ENCODE measurements at regions not wholly inside any gene's neighbourhood (a gene's known extent, or its start where the extent isn't known, plus 50 kb on each side); places are given as distances from the start of the nearest gene placed in this dataset.
A peak's percentile ranks its signal among the peaks of the same experiment; 100 is the strongest.

DNA sequence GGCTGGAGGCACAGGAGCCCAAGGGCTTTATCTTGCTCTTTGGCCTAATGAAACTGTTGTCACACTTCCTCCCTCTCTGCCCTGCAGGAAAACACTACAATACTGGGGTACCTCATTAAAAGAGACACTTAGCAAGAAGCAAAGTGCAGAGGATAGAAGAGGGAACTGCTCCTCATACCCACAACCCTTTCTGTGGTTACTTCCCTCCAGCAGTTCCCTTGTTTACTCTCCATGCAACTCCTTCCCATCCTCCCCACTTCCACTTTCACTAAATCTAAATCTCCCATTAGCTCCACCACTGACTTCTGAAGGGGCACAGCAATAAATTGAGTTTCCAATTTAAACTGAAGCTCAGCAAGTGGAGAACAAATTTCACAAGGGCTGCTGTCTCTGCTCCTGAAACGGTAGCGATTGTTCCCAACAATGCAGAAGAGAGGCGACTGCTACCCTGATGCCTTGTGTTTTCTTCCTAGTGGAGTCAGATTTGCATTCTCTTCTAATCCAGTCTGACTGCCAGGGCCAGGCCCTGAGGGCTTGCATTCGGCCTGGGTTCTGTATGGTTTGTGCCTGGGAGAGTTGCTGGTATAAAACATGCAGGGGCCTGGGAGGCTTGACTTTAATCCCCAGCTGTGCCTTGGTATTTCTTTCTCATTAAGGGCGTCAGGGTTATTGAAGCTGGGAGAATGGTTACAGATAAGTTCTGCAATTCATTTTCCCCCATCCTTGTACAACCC, 454.7 kb downstream of the TFAP2B start:
- Histone ChIP-seq H3K9ac (ENCODE audit: low read depth in 1 of 3, low read length in 3 of 3) (no peak overlapping the region), H3K27me3 (ENCODE audit: control insufficient read depth in 3 of 3, insufficient read depth in 3 of 3, low read length in 3 of 3) (no peaks in the 10 kb centered on the region), H3K9me3 (ENCODE audit: control insufficient read depth in 3 of 3, low read length in 3 of 3) (no peaks in the 10 kb centered on the region), H3K36me3 (ENCODE audit: control insufficient read depth in 3 of 3, insufficient read depth in 3 of 3, low read length in 3 of 3) (no peaks in the 10 kb centered on the region), H3K27ac (ENCODE audit: low read depth, low read length) (peak overlapping the region; percentile 53), H3K4me3 (ENCODE audit: low read length in 3 of 3) (no peak overlapping the region), H3K4me1 (ENCODE audit: control insufficient read depth in 3 of 3, insufficient read depth in 3 of 3, low read length in 3 of 3) (no peaks in the 10 kb centered on the region)

DNA sequence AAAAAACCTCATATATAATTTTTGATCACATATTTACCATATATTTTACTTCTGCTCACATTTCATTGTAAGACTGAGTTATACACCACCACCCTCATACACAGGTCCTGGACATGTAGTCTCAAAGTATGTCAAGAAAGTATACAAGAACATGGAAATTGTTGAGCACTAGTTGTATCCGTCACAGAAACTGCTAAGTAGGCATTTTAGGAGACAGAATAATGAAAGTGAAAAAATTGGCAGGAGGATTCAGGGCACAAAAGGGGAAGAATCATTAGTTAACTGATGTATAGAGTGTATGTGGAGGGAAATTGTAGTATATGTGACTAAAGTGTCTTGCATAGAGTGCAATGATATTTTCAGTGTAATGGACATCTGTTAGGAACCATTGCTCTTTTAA, 458.8 kb downstream of the TFAP2B start:
- Histone ChIP-seq H3K9ac (ENCODE audit: low read depth in 1 of 3, low read length in 3 of 3) (no peak overlapping the region), H3K36me3 (ENCODE audit: control insufficient read depth in 3 of 3, insufficient read depth in 3 of 3, low read length in 3 of 3) (no peaks in the 10 kb centered on the region), H3K27ac (ENCODE audit: low read depth, low read length) (no peak overlapping the region)

DNA sequence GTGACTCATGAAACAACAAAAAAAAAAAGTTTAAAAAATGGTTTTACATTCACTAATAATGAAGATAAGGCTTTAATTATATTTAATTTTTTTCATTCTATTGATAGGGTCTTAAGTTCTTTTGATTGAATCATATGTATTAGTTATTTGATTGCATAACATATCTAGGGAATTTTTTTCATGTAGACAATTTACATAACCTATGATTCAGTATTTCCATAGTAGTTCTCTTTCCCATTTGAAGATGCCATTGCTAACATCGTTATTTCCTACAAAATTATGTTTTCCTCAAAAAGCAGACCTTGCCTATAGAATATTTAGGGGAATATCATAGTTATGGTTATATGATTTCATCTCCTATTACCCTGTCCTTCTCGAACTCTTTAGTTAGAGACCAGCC, 463.4 kb downstream of the TFAP2B start:
- Histone ChIP-seq H3K9ac (ENCODE audit: low read depth in 1 of 3, low read length in 3 of 3) (no peak overlapping the region), H3K36me3 (ENCODE audit: control insufficient read depth in 3 of 3, insufficient read depth in 3 of 3, low read length in 3 of 3) (no peaks in the 10 kb centered on the region), H3K4me3 (ENCODE audit: low read length in 3 of 3) (no peak overlapping the region), H3K9me3 (ENCODE audit: control insufficient read depth in 3 of 3, low read length in 3 of 3) (no peaks in the 10 kb centered on the region), H3K4me1 (ENCODE audit: control insufficient read depth in 3 of 3, insufficient read depth in 3 of 3, low read length in 3 of 3) (no peaks in the 10 kb centered on the region), H3K27me3 (ENCODE audit: control insufficient read depth in 3 of 3, insufficient read depth in 3 of 3, low read length in 3 of 3) (no peaks in the 10 kb centered on the region), H3K27ac (ENCODE audit: low read depth, low read length) (no peak overlapping the region)

More for the DNA sequence above, 458.8 kb downstream of the TFAP2B start:
- no peak overlapping the region for H3K4me3 ChIP-seq (ENCODE audit: low read length in 3 of 3)
- H3K9me3 ChIP-seq (ENCODE audit: control insufficient read depth in 3 of 3, low read length in 3 of 3), result no peaks in the 10 kb centered on the region
- H3K27me3 ChIP-seq (ENCODE audit: control insufficient read depth in 3 of 3, insufficient read depth in 3 of 3, low read length in 3 of 3), result no peaks in the 10 kb centered on the region
- no peaks in the 10 kb centered on the region for H3K4me1 ChIP-seq (ENCODE audit: control insufficient read depth in 3 of 3, insufficient read depth in 3 of 3, low read length in 3 of 3)

DNA sequence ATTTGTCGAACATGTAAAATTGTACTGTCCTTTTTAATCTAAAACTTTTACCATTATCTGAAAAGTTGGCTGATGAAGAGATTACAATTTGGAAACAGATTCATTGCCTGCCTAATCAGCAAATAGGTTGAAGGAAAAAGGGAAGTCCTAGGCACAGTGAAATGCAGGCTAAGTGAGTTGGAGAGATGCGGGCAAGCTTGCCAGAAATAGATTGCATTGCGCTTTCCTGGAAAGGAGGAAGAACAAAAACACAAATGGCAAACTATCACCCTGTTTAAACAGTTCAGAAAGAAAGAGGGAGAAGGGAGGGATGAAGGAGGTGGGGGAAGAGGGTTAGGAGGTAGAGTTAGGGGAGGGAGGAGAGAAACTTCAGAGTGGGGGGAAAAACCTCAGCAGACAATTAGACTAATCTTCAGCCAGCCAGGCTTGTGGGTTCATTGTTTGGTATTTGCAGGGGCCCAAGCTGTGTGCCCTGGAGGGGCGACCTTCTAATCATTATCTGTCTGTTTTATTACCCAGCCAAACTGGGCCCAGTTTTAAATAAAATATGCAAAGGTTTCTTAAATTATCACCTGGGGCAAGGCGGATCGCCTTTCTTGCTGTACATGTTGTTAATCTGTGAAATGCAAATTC, 465.2 kb downstream of the TFAP2B start:
- Histone ChIP-seq H3K9ac (ENCODE audit: low read depth in 1 of 3, low read length in 3 of 3) (no peak overlapping the region), H3K4me3 (ENCODE audit: low read length in 3 of 3) (no peak overlapping the region), H3K27ac (ENCODE audit: low read depth, low read length) (no peak overlapping the region), H3K9me3 (ENCODE audit: control insufficient read depth in 3 of 3, low read length in 3 of 3) (no peaks in the 10 kb centered on the region), H3K4me1 (ENCODE audit: control insufficient read depth in 3 of 3, insufficient read depth in 3 of 3, low read length in 3 of 3) (no peaks in the 10 kb centered on the region), H3K27me3 (ENCODE audit: control insufficient read depth in 3 of 3, insufficient read depth in 3 of 3, low read length in 3 of 3) (no peaks in the 10 kb centered on the region), H3K36me3 (ENCODE audit: control insufficient read depth in 3 of 3, insufficient read depth in 3 of 3, low read length in 3 of 3) (no peaks in the 10 kb centered on the region)

DNA sequence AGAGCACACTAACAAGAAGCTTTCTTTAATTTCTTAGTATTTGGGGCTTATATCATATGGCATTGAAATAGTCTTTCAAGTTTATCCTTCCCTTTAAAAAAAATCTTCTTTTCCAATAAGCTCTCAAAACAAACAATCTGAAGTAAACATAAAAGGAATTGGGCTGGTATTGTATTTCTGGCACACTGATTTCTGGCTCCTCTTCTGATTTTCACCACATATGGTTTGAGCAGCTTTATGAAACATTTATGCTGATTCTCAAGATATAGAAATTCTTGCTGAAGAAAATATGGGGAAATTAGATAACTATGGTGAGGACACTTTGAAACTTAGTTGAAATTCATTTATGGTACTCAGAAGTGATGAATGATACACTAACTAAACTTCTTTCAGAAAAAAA, 467.2 kb downstream of the TFAP2B start:
- Histone ChIP-seq H3K27ac (ENCODE audit: low read depth, low read length) (no peak overlapping the region), H3K27me3 (ENCODE audit: control insufficient read depth in 3 of 3, insufficient read depth in 3 of 3, low read length in 3 of 3) (no peaks in the 10 kb centered on the region), H3K36me3 (ENCODE audit: control insufficient read depth in 3 of 3, insufficient read depth in 3 of 3, low read length in 3 of 3) (no peaks in the 10 kb centered on the region), H3K9ac (ENCODE audit: low read depth in 1 of 3, low read length in 3 of 3) (no peak overlapping the region), H3K9me3 (ENCODE audit: control insufficient read depth in 3 of 3, low read length in 3 of 3) (no peaks in the 10 kb centered on the region), H3K4me3 (ENCODE audit: low read length in 3 of 3) (no peak overlapping the region), H3K4me1 (ENCODE audit: control insufficient read depth in 3 of 3, insufficient read depth in 3 of 3, low read length in 3 of 3) (no peaks in the 10 kb centered on the region)

DNA sequence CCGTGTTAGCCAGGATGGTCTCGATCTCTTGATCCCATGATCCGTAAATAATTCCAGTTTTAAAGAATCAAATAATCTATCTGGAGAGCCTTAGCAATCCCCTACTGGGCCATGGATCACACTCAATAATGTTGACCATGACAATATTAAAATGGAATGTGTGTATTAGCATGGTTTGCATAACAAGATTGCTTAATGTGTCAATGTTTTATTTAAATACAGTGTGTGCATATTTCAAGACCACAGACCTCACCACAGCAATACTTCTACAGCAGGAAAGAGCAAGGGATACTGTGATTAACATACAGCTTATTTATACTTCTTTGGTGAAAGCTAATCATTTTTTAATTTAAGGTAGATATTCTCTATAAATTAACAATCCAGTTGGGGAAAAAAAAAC, 470.4 kb downstream of the TFAP2B start:
- no peak overlapping the region for H3K27ac ChIP-seq (ENCODE audit: low read depth, low read length)
- no peaks in the 10 kb centered on the region for H3K4me1 ChIP-seq (ENCODE audit: control insufficient read depth in 3 of 3, insufficient read depth in 3 of 3, low read length in 3 of 3)
- H3K27me3 ChIP-seq (ENCODE audit: control insufficient read depth in 3 of 3, insufficient read depth in 3 of 3, low read length in 3 of 3), result no peaks in the 10 kb centered on the region
- H3K9me3 ChIP-seq (ENCODE audit: control insufficient read depth in 3 of 3, low read length in 3 of 3), result no peaks in the 10 kb centered on the region
- H3K4me3 ChIP-seq (ENCODE audit: low read length in 3 of 3), result no peak overlapping the region
- no peak overlapping the region for H3K9ac ChIP-seq (ENCODE audit: low read depth in 1 of 3, low read length in 3 of 3)
- no peaks in the 10 kb centered on the region for H3K36me3 ChIP-seq (ENCODE audit: control insufficient read depth in 3 of 3, insufficient read depth in 3 of 3, low read length in 3 of 3)

DNA sequence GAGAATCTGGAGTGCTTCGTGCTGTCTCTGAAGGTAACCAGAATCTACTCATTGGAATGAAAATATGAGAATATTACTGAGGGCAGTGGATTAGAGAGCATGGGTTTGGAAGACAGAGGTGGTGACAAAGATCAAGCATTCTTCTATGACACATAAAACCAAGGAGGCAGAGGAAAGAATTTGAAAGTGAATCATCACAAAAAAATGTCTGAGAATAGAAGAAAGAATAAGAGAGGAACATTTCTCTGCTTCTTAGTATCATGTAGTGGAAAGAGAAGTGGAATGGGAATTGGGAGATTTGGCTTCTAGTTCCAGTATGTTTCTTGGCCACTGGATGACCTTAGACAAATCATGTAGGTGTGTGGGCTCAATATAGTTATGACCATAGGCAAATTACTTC, 474.0 kb downstream of the TFAP2B start:
- no peak overlapping the region for H3K27ac ChIP-seq (ENCODE audit: low read depth, low read length)
- no peaks in the 10 kb centered on the region for H3K36me3 ChIP-seq (ENCODE audit: control insufficient read depth in 3 of 3, insufficient read depth in 3 of 3, low read length in 3 of 3)
- H3K9me3 ChIP-seq (ENCODE audit: control insufficient read depth in 3 of 3, low read length in 3 of 3), result no peaks in the 10 kb centered on the region
- H3K9ac ChIP-seq (ENCODE audit: low read depth in 1 of 3, low read length in 3 of 3), result no peak overlapping the region
- no peaks in the 10 kb centered on the region for H3K27me3 ChIP-seq (ENCODE audit: control insufficient read depth in 3 of 3, insufficient read depth in 3 of 3, low read length in 3 of 3)
- H3K4me3 ChIP-seq (ENCODE audit: low read length in 3 of 3), result no peak overlapping the region
- no peaks in the 10 kb centered on the region for H3K4me1 ChIP-seq (ENCODE audit: control insufficient read depth in 3 of 3, insufficient read depth in 3 of 3, low read length in 3 of 3)

DNA sequence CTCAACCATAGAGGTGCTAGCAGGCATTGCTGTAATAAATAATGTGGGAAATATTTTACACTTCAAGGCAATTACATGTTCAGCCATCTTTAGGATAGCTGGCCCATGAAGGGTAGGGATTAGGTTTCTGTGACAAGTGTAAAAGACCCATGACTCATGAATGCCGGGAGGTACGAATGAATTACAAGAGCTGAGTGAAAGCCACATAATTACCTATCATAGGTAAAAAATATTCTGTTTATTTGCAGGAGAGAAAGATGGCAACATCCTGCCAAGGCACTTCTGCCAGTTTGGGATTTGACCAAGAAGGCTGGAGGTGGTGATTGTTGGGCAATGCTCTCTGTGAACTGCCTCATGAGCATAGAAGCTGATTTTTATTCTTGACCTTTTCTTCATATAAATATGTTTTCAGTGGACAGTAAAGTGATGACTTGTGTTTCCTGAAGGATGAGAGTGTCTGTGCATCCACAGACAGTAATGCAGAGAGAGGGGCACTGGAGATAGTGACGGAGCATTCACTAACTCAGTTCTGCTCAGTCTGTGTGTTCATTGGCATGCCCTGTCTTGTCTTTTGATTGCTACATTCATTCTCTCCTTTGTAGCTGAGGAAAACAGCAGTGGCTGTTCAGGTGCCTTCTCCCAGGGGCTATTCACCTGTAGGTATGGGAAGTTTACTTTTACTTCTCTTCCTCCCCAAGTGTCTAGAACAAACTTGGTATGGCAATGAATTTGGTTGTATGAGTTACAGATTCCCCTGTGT, 481.1 kb downstream of the TFAP2B start:
- no peak overlapping the region for H3K27ac ChIP-seq (ENCODE audit: low read depth, low read length)
- H3K4me1 ChIP-seq (ENCODE audit: control insufficient read depth in 3 of 3, insufficient read depth in 3 of 3, low read length in 3 of 3), result no peaks in the 10 kb centered on the region
- no peak overlapping the region for H3K4me3 ChIP-seq (ENCODE audit: low read length in 3 of 3)
- no peaks in the 10 kb centered on the region for H3K36me3 ChIP-seq (ENCODE audit: control insufficient read depth in 3 of 3, insufficient read depth in 3 of 3, low read length in 3 of 3)
- H3K9ac ChIP-seq (ENCODE audit: low read depth in 1 of 3, low read length in 3 of 3), result no peak overlapping the region
- H3K27me3 ChIP-seq (ENCODE audit: control insufficient read depth in 3 of 3, insufficient read depth in 3 of 3, low read length in 3 of 3), result no peaks in the 10 kb centered on the region
- H3K9me3 ChIP-seq (ENCODE audit: control insufficient read depth in 3 of 3, low read length in 3 of 3), result no peaks in the 10 kb centered on the region

DNA sequence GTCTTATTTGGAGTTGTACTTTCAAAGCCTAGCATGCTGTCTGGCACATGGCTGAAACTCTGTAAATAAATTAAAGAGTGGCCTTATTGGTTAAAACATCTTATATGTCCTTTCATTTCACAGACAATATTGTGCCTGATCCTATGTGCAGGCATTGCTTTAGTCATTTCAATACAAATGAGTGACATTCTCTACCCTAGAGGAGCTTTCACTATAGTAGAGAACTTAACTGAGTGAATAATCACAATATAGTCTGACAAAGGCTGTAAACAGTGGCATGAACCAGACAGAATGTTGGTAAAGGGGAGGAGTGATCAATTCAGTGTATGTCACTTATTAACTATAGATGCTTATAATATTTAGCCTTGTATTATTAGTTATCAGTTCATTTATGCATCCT, 481.8 kb downstream of the TFAP2B start:
- H3K27me3 ChIP-seq (ENCODE audit: control insufficient read depth in 3 of 3, insufficient read depth in 3 of 3, low read length in 3 of 3), result no peaks in the 10 kb centered on the region
- H3K36me3 ChIP-seq (ENCODE audit: control insufficient read depth in 3 of 3, insufficient read depth in 3 of 3, low read length in 3 of 3), result no peaks in the 10 kb centered on the region
- H3K4me3 ChIP-seq (ENCODE audit: low read length in 3 of 3), result no peak overlapping the region
- no peaks in the 10 kb centered on the region for H3K9me3 ChIP-seq (ENCODE audit: control insufficient read depth in 3 of 3, low read length in 3 of 3)
- H3K27ac ChIP-seq (ENCODE audit: low read depth, low read length), result no peak overlapping the region
- H3K4me1 ChIP-seq (ENCODE audit: control insufficient read depth in 3 of 3, insufficient read depth in 3 of 3, low read length in 3 of 3), result no peaks in the 10 kb centered on the region
- no peak overlapping the region for H3K9ac ChIP-seq (ENCODE audit: low read depth in 1 of 3, low read length in 3 of 3)

DNA sequence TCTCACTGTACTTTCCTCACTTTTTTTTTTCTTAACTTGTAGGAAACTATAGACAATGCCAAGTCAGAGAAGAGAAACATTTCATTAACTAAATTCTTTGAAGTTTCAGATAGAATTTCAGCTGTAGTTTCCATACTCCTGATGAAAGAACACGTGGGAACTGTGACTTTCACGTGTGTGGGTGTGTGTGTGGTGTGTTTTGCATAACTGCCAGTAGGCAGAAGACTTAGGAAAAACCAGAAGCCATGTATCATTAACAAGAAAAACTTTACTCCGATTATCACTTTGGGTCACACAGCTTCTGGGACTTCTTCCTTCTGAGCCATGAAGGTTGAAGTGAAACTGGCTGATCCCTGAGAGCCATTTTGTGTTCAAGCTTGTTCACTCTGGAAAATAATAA, 483.3 kb downstream of the TFAP2B start:
- Histone ChIP-seq H3K9me3 (ENCODE audit: control insufficient read depth in 3 of 3, low read length in 3 of 3) (no peaks in the 10 kb centered on the region), H3K9ac (ENCODE audit: low read depth in 1 of 3, low read length in 3 of 3) (no peak overlapping the region), H3K36me3 (ENCODE audit: control insufficient read depth in 3 of 3, insufficient read depth in 3 of 3, low read length in 3 of 3) (no peaks in the 10 kb centered on the region), H3K4me3 (ENCODE audit: low read length in 3 of 3) (no peak overlapping the region), H3K27me3 (ENCODE audit: control insufficient read depth in 3 of 3, insufficient read depth in 3 of 3, low read length in 3 of 3) (no peaks in the 10 kb centered on the region), H3K27ac (ENCODE audit: low read depth, low read length) (no peak overlapping the region), H3K4me1 (ENCODE audit: control insufficient read depth in 3 of 3, insufficient read depth in 3 of 3, low read length in 3 of 3) (no peaks in the 10 kb centered on the region)

Measured in skeletal muscle tissue (tissue), 3 donors.